Pancreas (tissue), 10 donors: ENCODE measurements at regions not wholly inside any gene's neighbourhood (a gene's known extent, or its start where the extent isn't known, plus 50 kb on each side); places are given as distances from the start of the nearest gene placed in this dataset.

ENCODE experiments used
- ATAC-seq, 4 donors: fragments of 200-7000 bp; cut with Tn5 transposase; one replicate each; pipeline versions ENCODE4 v1.8.0 to v1.9.1; 2020; ENCODE audit warnings: mild to moderate bottlenecking in 4 of 4, moderate library complexity in 4 of 4
- DNase-seq, 6 donors: peaks; one replicate each; pipeline ENCODE4 v3.0.0-alpha.2; 2020
- FAIRE-seq: peaks from 2 replicates; lab custom pipeline; 2012; peaks lifted over from hg19 to GRCh38; lab: Jason Lieb, UNC
- H3K27ac ChIP-seq, 4 donors: fragments of 200-600 bp; sonication (generic); 1 replicate in 3 of 4; 2 replicates in 1 of 4; pipeline versions ENCODE4 v1.5.0 to v1.8.0; 2020
- H3K27me3 ChIP-seq, 4 donors: fragments of 200-600 bp; one replicate each; pipeline ENCODE4 v1.8.0; 2021
- H3K36me3 ChIP-seq, 3 donors: fragments of 200-600 bp; sonication (generic) in 1 of 3; one replicate each; pipeline versions ENCODE4 v1.5.0 to v1.8.0; 2020 to 2021
- H3K4me1 ChIP-seq, 3 donors: fragments of 200-600 bp; one replicate each; pipeline ENCODE4 v1.8.0; 2021
- H3K4me3 ChIP-seq, 4 donors: fragments of 200-600 bp; sonication (generic) in 2 of 4; one replicate each; pipeline versions ENCODE4 v1.5.0 to v1.8.0; 2020 to 2021
- H3K9me3 ChIP-seq, 4 donors: fragments of 200-600 bp; one replicate each; pipeline ENCODE4 v1.8.0; 2021
- CTCF ChIP-seq, 4 donors: fragments of 200-600 bp; sonication (generic) in 3 of 4; IDR thresholded peaks; one replicate each; pipeline versions ENCODE4 v1.5.0 to v1.8.0; 2021; ENCODE audit warnings: antibody characterized with exemption in 4 of 4
- WGBS, 2 donors: extraction: QIAGEN DNeasy Blood & Tissue Kit; methylation state at CpG; one replicate each; pipeline ENCODE4 v1.1.7; 2013; 5-methylcytosine and 5-hydroxymethylcytosine counted together
- intact Hi-C, 3 donors: fragments of 100-400 bp; cut with DNase I; formaldehyde crosslinking; loops; one replicate each; pipeline versions ENCODE4 v1.11.1 to v1.14.2; 2022
- donor health status: healthy with polysubstance abuse.
- donor health status: DM: no; HTN: no; CAD: no; lungs with moderate emphysema.
- donor health status: DM: no; HTN: no; CAD: no.
- donor health status: control.
- donor health status: control.
- donor health status: Bipolar disorder and iron deficiency.
- donor health status: DM: yes; HTN: yes; CAD: no.
- donor health status: DM: no; HTN: no; CAD: no.
- donor health status: DM: no; HTN: no; CAD: no.
- donor health status: DM: yes; HTN: yes; CAD: no.

- 69 to 75% methylated on average over 3 of the region's 3 CpGs for WGBS, 2 donors
- DNase-seq (no peak), ATAC-seq (peak in 1 of 4 donors; percentile 37), FAIRE-seq (no peak)
- Histone ChIP-seq H3K4me1 (no peaks in the 10 kb centered on the region), H3K36me3 (no peaks in the 10 kb centered on the region), H3K27me3 (no peaks in the 10 kb centered on the region), H3K9me3 (no peaks in the 10 kb centered on the region), H3K27ac (no peak overlapping the region), H3K4me3 (no peak overlapping the region)
- TF ChIP-seq CTCF (IDR thresholded peaks at IDR 0.05), result no peak
- intact Hi-C loops, result no loop called here
These were observed 99.8 kb upstream of the NR2F2 start for GRCh38 chr15:96230526-96231181.

GRCh38 chr15:96232335-96232734, 98.2 kb upstream of the NR2F2 start:
- Histone ChIP-seq H3K4me1 (no peaks in the 10 kb centered on the region), H3K36me3 (no peaks in the 10 kb centered on the region), H3K9me3 (no peaks in the 10 kb centered on the region), H3K27me3 (no peaks in the 10 kb centered on the region), H3K4me3 (no peak overlapping the region), H3K27ac (peak overlapping the region in 3 of 4 donors; percentile 35 to 68 (median 59))
- FAIRE-seq (no peak), DNase-seq (peak in 2 of 6 donors; percentile 21 to 33), ATAC-seq (peak; percentile 68 to 90 (median 86))
- intact Hi-C loops, result no loop called here
- TF ChIP-seq CTCF (IDR thresholded peaks at IDR 0.05), result no peak
- WGBS, 2 donors, result 66 to 71% methylated on average over 3 of the region's 3 CpGs

- no peaks in the 10 kb centered on the region for H3K36me3 ChIP-seq
- H3K4me3 ChIP-seq, result no peak overlapping the region
- no peaks in the 10 kb centered on the region for H3K9me3 ChIP-seq
- intact Hi-C loops, result no loop called here
- no peak for TF ChIP-seq CTCF (IDR thresholded peaks at IDR 0.05)
- ATAC-seq (no peak), DNase-seq (peak in 1 of 6 donors; percentile 32), FAIRE-seq (no peak)
- 72 to 75% methylated on average over 12 of the region's 12 CpGs for WGBS, 2 donors
- H3K27ac ChIP-seq, result no peak overlapping the region
- H3K27me3 ChIP-seq, result no peaks in the 10 kb centered on the region
- no peaks in the 10 kb centered on the region for H3K4me1 ChIP-seq
These were observed 96.2 kb upstream of the NR2F2 start for GRCh38 chr15:96234109-96234892.

GRCh38 chr15:96237002-96237401, 93.5 kb upstream of the NR2F2 start:
- no peak overlapping the region for H3K4me3 ChIP-seq
- DNase-seq (no peak), FAIRE-seq (no peak), ATAC-seq (no peak)
- H3K36me3 ChIP-seq, result no peaks in the 10 kb centered on the region
- H3K27ac ChIP-seq, result no peak overlapping the region
- H3K27me3 ChIP-seq, result no peaks in the 10 kb centered on the region
- no peaks in the 10 kb centered on the region for H3K4me1 ChIP-seq
- intact Hi-C loops, result no loop called here
- WGBS, 2 donors, result 92 to 93% methylated on average over 1 of the region's 1 CpG
- TF ChIP-seq CTCF (IDR thresholded peaks at IDR 0.05), result no peak
- no peaks in the 10 kb centered on the region for H3K9me3 ChIP-seq

- 54 to 83% methylated on average over 1 of the region's 1 CpG for WGBS, 2 donors
- DNase-seq, result no peak
- intact Hi-C loops, result no loop called here
- no peaks in the 10 kb centered on the region for H3K27me3 ChIP-seq
- H3K4me1 ChIP-seq, result no peaks in the 10 kb centered on the region
- TF ChIP-seq CTCF (IDR thresholded peaks at IDR 0.05), result no peak
- H3K36me3 ChIP-seq, result no peaks in the 10 kb centered on the region
- H3K27ac ChIP-seq, result no peak overlapping the region
- no peaks in the 10 kb centered on the region for H3K9me3 ChIP-seq
- FAIRE-seq, result no peak
- H3K4me3 ChIP-seq, result no peak overlapping the region
- ATAC-seq, result no peak
These were observed 87.7 kb upstream of the NR2F2 start for GRCh38 chr15:96242761-96243160.
